ENCODE measurements at regions not wholly inside any gene's neighbourhood (a gene's known extent, or its start where the extent isn't known, plus 50 kb on each side); places are given as distances from the start of the nearest gene placed in this dataset.

DNA sequence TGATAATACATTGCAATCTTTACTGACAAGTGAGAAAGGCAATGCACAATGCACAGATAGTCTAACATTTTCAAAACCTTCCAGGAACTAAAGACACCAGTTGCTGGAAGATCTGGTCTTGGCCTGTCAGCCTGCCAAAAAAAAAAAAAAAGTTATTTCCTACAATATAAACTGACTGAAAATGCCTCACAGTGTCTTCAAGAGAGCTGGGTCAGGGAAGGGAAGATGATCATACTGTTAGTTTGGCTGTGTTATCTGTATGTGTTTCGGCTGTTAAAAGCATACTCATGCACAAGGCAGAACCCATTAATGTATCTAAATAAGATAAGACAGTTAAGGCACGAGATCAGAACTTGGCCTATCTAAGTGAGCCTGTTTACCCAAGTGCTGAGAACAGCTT, 673.4 kb downstream of the MECOM start:
- DNase-seq (ENCODE audit: low spot score in 2 of 2) (no peak), ATAC-seq (no peak)
- H3K4me3 Mint-ChIP-seq: no peak overlapping the region
- H3K9me3 Mint-ChIP-seq: peaks cover 6% of the 10 kb centered on the region
- no peak overlapping the region for H3K27ac Mint-ChIP-seq
- H3K36me3 Mint-ChIP-seq: no peaks in the 10 kb centered on the region
- H3K4me1 Mint-ChIP-seq: no peaks in the 10 kb centered on the region

DNA sequence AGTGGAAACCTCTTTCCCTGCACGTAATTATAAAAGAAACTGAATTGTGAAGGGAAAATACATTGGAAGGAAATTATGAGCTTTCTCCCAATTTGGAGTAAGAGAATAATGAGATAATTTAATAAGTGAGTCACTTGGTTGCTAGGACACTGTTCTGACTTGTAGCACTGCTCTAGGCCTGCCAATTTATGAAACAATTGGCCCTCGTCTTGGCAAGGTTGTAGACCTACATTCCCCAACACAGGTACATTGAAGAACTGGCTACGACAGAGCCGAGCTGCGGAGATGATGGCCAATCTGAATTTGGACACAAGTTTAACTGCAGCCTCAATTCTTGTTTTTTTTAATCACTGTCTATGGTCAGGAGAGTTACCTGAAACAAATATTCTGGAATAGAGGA, 674.1 kb downstream of the MECOM start:
- peaks cover 6% of the 10 kb centered on the region for H3K9me3 Mint-ChIP-seq
- no peak overlapping the region for H3K4me3 Mint-ChIP-seq
- DNase-seq (ENCODE audit: low spot score in 2 of 2): no peak
- H3K36me3 Mint-ChIP-seq: no peaks in the 10 kb centered on the region
- ATAC-seq: no peak
- no peaks in the 10 kb centered on the region for H3K4me1 Mint-ChIP-seq
- no peak overlapping the region for H3K27ac Mint-ChIP-seq

- no peak overlapping the region for H3K4me3 Mint-ChIP-seq
- ATAC-seq: no peak
Observed at GRCh38 chr3:168988853-168989252, 674.7 kb downstream of the MECOM start.

DNA sequence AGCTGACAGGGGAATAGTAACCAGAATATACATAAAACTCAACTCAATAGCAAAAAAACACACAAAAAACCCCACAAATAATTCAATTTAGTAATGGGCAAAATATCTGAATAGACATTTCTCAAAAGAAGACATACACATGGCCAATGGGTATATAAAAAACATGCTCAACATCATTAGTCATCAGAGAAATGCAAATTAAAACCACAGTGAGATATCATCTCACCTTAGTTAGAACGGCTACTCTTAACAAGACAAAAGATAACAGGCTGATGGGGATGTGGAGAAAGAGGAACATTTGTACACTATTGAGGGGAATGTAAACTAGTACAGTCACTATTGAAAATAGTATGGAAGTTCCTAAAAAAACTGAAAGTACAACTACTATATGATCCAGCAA, 678.6 kb downstream of the MECOM start:
- Mint-ChIP-seq H3K9me3 (peaks cover 5% of the 10 kb centered on the region), H3K4me1 (no peaks in the 10 kb centered on the region), H3K4me3 (no peak overlapping the region), H3K36me3 (no peaks in the 10 kb centered on the region), H3K27ac (no peak overlapping the region)
- DNase-seq (ENCODE audit: low spot score in 2 of 2) (no peak), ATAC-seq (no peak)

More at GRCh38 chr3:168988853-168989252, 674.7 kb downstream of the MECOM start:
- no peak overlapping the region for H3K27ac Mint-ChIP-seq
- H3K4me1 Mint-ChIP-seq: no peaks in the 10 kb centered on the region
- H3K36me3 Mint-ChIP-seq: no peaks in the 10 kb centered on the region
- no peak for DNase-seq (ENCODE audit: low spot score in 2 of 2)
- peaks cover 6% of the 10 kb centered on the region for H3K9me3 Mint-ChIP-seq

GRCh38 chr3:168983046-168983445, 680.5 kb downstream of the MECOM start:
- H3K9me3 Mint-ChIP-seq: peaks cover 8% of the 10 kb centered on the region
- no peaks in the 10 kb centered on the region for H3K36me3 Mint-ChIP-seq
- DNase-seq (ENCODE audit: low spot score in 2 of 2) (no peak), ATAC-seq (no peak)
- H3K27ac Mint-ChIP-seq: no peak overlapping the region
- no peaks in the 10 kb centered on the region for H3K4me1 Mint-ChIP-seq
- no peak overlapping the region for H3K4me3 Mint-ChIP-seq

GRCh38 chr3:168981396-168981795, 682.1 kb downstream of the MECOM start:
- no peak overlapping the region for H3K4me3 Mint-ChIP-seq
- H3K36me3 Mint-ChIP-seq: no peaks in the 10 kb centered on the region
- DNase-seq (ENCODE audit: low spot score in 2 of 2) (no peak), ATAC-seq (no peak)
- no peak overlapping the region for H3K27ac Mint-ChIP-seq
- H3K4me1 Mint-ChIP-seq: no peaks in the 10 kb centered on the region
- peaks cover 9% of the 10 kb centered on the region for H3K9me3 Mint-ChIP-seq

- ATAC-seq (no peak), DNase-seq (ENCODE audit: low spot score in 2 of 2) (no peak)
- no peaks in the 10 kb centered on the region for H3K36me3 Mint-ChIP-seq
- H3K4me1 Mint-ChIP-seq: no peaks in the 10 kb centered on the region
- no peak overlapping the region for H3K4me3 Mint-ChIP-seq
- peaks cover 9% of the 10 kb centered on the region for H3K9me3 Mint-ChIP-seq
- no peak overlapping the region for H3K27ac Mint-ChIP-seq
Observed at GRCh38 chr3:168977716-168978374, 685.7 kb downstream of the MECOM start.

DNA sequence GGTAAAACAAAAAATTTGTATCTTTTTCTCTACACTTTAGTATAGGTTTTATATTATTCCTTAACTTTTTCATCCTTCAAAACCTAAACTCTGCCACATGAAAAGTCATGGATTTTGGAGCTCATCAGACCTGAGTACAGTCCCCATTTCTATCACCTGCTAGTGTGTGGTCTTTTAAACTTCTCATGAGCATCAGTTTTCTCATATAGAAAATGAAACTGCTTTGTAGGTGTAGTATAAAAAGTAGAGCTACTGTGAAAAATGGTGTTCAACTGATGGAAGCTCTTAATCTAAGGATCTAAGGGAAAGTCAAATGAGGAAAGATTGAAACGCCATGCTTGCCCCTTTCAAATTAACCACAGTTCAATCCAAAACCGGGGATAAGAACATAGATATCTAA, 686.5 kb downstream of the MECOM start:
- no peak overlapping the region for H3K27ac Mint-ChIP-seq

DNA sequence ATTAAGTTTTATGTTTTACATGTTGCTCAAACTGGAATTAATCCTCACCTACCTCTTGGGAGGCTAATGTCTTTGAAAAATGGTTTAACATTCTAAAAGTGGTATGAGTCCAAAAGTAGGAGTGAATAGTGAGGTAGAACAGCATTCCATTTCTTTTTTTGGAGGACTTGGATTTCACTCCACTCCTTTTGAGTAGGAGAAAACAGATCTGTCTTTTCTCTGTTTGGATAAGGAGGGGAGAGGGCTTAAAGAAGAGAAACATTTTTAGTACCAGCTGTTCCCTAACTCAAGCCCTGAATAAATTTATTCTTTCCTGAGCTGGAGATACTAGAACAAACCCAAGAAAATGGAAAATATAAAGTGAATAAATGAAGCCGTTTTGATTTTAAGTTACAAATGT, 687.9 kb downstream of the MECOM start:
- no peaks in the 10 kb centered on the region for H3K4me1 Mint-ChIP-seq
- H3K4me3 Mint-ChIP-seq: no peak overlapping the region
- peaks cover 7% of the 10 kb centered on the region for H3K9me3 Mint-ChIP-seq
- H3K27ac Mint-ChIP-seq: no peak overlapping the region
- H3K36me3 Mint-ChIP-seq: no peaks in the 10 kb centered on the region
- DNase-seq (ENCODE audit: low spot score in 2 of 2) (no peak), ATAC-seq (no peak)

More for the DNA sequence above, 686.5 kb downstream of the MECOM start:
- H3K4me3 Mint-ChIP-seq: no peak overlapping the region
- no peaks in the 10 kb centered on the region for H3K36me3 Mint-ChIP-seq
- H3K9me3 Mint-ChIP-seq: peaks cover 9% of the 10 kb centered on the region
- DNase-seq (ENCODE audit: low spot score in 2 of 2) (no peak), ATAC-seq (no peak)
- H3K4me1 Mint-ChIP-seq: no peaks in the 10 kb centered on the region

GRCh38 chr3:168974617-168975403, 688.7 kb downstream of the MECOM start:
- Mint-ChIP-seq H3K4me1 (no peaks in the 10 kb centered on the region), H3K27ac (no peak overlapping the region), H3K9me3 (peaks cover 3% of the 10 kb centered on the region), H3K4me3 (no peak overlapping the region), H3K36me3 (no peaks in the 10 kb centered on the region)
- no peak for ATAC-seq
- DNase-seq (ENCODE audit: low spot score in 2 of 2): no peak

- Mint-ChIP-seq H3K36me3 (no peaks in the 10 kb centered on the region), H3K9me3 (peaks cover 8% of the 10 kb centered on the region), H3K27ac (no peak overlapping the region), H3K4me1 (no peaks in the 10 kb centered on the region), H3K4me3 (no peak overlapping the region)
- DNase-seq (ENCODE audit: low spot score in 2 of 2) (no peak), ATAC-seq (no peak)
Observed at GRCh38 chr3:168973897-168974296, 689.6 kb downstream of the MECOM start.

- Mint-ChIP-seq H3K4me1 (no peaks in the 10 kb centered on the region), H3K36me3 (no peaks in the 10 kb centered on the region), H3K4me3 (no peak overlapping the region), H3K9me3 (peaks cover 6% of the 10 kb centered on the region), H3K27ac (no peak overlapping the region)
- DNase-seq (ENCODE audit: low spot score in 2 of 2): no peak
- ATAC-seq: no peak
Observed at GRCh38 chr3:168973206-168973605, 690.3 kb downstream of the MECOM start.

GRCh38 chr3:168968609-168969008, 694.9 kb downstream of the MECOM start:
- Mint-ChIP-seq H3K36me3 (no peaks in the 10 kb centered on the region), H3K27ac (no peak overlapping the region)

GRCh38 chr3:168964736-168965135, 698.8 kb downstream of the MECOM start:
- H3K9me3 Mint-ChIP-seq: peaks cover 7% of the 10 kb centered on the region
- ATAC-seq: no peak
- no peak for DNase-seq (ENCODE audit: low spot score in 2 of 2)
- no peaks in the 10 kb centered on the region for H3K36me3 Mint-ChIP-seq
- no peaks in the 10 kb centered on the region for H3K4me1 Mint-ChIP-seq
- no peak overlapping the region for H3K27ac Mint-ChIP-seq
- H3K4me3 Mint-ChIP-seq: no peak overlapping the region

More at GRCh38 chr3:168968609-168969008, 694.9 kb downstream of the MECOM start:
- Mint-ChIP-seq H3K4me1 (no peaks in the 10 kb centered on the region), H3K4me3 (no peak overlapping the region), H3K9me3 (peaks cover 4% of the 10 kb centered on the region)
- DNase-seq (ENCODE audit: low spot score in 2 of 2) (no peak), ATAC-seq (no peak)

DNA sequence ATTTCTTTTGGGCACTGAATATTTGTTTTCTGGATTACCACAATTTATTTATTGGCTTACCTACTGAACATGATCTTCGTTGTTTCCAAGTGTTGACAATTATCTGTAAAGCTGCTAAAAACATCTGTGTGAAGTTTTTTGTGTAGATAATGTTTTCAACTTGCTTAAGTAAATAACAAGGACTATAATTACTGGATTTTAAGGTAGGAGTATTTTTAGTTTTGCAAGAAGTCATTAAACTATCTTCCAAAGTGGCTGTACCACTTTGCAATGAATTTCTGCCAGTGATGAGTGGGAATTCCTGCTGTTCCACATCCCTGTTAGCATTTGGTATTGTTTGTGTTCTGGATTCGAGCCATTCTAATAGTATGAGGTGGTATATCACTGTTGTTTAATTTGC, 702.2 kb downstream of the MECOM start:
- Mint-ChIP-seq H3K9me3 (peaks cover 2% of the 10 kb centered on the region), H3K4me1 (no peaks in the 10 kb centered on the region), H3K27ac (no peak overlapping the region), H3K36me3 (no peaks in the 10 kb centered on the region), H3K4me3 (no peak overlapping the region)
- no peak for ATAC-seq
- no peak for DNase-seq (ENCODE audit: low spot score in 2 of 2)

DNA sequence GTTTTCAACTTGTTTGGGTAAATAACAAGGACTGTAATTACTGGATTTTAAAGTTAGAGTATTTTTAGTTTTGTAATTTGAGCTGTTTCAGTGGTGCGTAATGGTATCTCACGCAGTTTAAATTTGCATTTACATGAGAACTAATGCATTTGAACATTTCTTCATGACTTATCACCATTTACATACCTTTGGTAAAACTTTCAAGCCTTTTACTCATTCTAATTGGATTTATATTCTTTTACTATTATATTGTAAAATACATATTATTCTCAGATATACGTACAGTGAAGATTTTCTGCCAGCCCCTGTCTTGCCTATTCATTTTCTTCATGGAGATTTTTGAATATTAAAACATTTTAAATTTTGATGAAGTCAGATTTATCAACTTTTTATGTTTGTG, 703.8 kb downstream of the MECOM start:
- no peaks in the 10 kb centered on the region for H3K36me3 Mint-ChIP-seq
- no peaks in the 10 kb centered on the region for H3K4me1 Mint-ChIP-seq
- H3K4me3 Mint-ChIP-seq: no peak overlapping the region
- ATAC-seq: no peak
- H3K27ac Mint-ChIP-seq: no peak overlapping the region
- no peak for DNase-seq (ENCODE audit: low spot score in 2 of 2)
- H3K9me3 Mint-ChIP-seq: peaks cover 3% of the 10 kb centered on the region

Measured in stimulated activated effector memory CD8-positive, alpha-beta T cell treated with anti-CD3 and anti-CD28 coated beads, Interleukin-12 subunit alpha, Interleukin-12 subunit beta, amount 100 ng/mL, for 72 hours (primary cell).